Kasumi-1 (cell line): ENCODE measurements at regions not wholly inside any gene's neighbourhood (a gene's known extent, or its start where the extent isn't known, plus 50 kb on each side); places are given as distances from the start of the nearest gene placed in this dataset.
"Not testable (repeated sequence)": the region's sequence is repeated elsewhere in the genome, so short reads cannot be mapped to it uniquely, and the experiment has no call there.

Experiments used
- DNase-seq, 2 experiments: peaks; one replicate each; lab custom pipeline; 2025; lab: John Stamatoyannopoulos, UW

DNA sequence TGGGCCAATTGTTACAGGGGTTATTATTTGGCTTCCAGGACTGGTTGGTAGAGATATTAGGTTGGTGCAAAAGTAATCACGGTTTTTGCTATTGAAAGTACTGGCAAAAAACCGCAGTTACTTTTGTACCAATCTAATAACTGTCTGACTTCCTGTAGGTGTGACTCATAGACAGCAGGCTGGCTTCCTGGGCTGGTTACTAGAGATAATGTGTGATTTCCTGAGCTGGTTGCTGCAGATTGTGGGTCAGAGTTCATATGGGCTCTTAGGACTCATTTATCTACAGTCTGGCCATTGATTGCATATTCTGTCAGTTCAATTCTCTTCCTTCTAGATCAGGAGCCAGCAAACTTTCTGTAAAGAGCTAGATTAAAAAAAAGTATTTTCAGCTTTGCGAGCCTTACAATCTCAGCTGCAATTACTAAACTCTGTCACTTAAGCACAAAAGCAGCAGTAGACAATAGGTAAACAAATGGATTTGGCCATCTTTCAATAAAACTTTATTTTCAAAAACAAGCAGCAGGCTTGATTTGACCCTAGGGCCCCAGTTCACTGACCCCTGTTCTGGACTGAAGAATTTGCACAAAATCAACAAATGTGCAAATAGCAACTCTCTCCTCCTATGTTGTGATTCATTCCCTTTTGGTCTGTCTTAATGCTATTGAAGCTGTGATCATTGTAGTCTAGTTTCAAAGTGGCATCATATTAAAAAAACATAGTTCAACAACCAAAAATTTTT, 50.8 kb upstream of the BOD1L1 start:
- peak in 1 of 2 experiments; percentile 13 for DNase-seq

DNA sequence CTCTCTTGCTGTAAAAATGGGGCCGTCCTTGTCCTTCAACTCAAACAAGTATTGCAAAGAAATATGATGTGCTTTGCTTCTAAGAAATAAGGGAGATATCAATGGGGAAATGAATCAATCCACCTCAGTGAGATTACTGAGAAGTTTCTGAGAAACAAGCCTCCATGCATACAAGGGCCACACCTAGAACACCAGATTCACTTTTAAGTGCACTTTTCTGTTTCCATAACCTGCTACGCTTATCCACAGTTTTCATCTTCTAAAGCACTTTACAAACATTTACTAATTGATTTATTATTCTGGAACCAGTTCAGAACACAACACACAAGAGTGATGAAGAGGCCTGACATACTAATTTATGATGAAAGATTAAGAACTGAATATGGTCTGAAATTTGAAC, 54.0 kb upstream of the BOD1L1 start:
- no peak for DNase-seq

DNA sequence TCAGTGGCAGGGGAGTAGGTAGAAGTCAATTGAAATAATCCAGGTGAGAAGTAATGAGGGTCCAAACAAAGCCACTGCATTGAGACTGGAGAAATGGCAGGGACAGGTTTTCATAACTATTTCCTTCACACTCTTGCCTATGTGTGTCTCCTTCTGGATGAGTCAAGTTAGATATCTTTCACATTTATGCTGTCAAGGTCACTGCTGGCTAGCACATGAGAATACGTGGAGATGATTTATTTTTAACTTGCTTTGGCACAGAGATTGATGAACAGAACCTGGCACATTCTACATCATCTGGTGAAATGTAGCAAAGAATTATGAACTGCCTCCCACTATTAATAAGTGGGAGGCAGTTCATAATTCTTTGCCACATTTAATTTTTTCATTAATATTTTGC, 66.7 kb upstream of the BOD1L1 start:
- DNase-seq, result no peak

DNA sequence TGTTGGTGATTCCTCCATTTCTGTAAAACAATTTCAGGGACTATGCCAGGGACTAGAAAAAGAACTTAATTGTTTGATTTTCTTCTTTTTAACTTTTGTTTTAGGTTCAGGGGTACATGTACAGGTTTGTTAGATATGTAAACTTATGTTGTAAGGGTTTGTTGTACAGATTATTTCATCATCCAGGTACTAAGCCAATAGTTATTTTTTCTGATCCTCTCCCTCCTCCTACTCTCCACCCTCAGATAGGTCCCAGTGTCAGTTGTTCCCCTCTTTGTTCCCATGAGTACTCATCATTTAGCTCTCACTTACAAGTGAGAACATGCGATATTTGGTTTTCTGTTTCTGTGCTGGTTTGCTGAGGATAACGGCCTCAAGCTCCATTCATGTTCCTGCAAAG, 70.8 kb upstream of the BOD1L1 start:
- no peak for DNase-seq

DNA sequence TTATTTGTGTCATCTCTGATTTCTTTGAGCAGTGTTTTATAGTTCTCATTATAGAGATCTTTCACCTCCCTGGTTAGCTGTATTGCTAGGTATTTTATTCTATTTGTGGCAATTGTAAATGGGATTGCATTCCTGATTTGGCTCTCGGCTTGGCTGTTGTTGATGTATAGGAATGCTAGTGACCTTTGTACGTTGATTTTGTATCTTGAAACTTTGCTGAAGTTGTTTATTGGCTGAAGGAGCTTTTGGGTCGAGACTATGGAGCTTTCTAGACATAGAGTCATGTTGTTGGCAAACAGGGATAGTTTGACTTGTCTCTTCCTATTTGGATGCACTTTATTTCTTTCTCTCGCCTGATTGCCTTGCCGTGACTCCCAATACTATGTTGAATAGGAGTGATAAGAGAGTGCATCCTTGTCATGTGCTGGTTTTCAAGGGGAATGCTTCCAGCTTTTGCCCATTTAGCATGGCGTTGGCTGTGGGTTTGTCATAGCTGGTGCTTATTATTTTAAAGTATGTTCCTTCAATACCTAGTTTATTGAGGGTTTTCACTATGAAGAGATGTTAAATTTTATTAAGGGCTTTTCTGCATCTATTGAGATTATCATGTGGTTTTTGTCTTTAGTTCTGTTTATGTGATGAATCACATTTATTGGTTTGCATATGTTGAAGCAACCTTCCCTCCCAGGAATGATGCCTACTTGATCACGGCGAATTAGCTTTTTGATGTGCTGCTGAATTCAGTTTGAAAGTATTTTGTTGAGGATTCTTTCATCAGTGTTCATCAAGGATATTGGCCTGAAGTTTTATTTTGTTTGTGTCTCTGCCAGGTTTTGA, 72.7 kb upstream of the BOD1L1 start:
- DNase-seq, result no peak

DNA sequence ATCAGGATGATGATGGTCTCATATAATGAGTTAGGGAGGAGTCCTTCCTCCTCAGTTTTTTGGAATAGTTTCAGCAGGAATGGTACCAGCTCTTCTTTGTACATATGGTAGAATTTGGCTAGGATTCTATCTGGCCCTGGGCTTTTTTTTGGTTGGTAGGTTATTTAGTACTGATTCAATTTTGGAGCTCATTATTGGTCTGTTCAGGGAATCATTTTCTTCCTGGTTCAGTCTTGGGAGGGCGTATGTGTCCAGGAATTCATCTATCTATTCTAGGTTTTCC, 73.3 kb upstream of the BOD1L1 start:
- DNase-seq, result not testable (repeated sequence)

DNA sequence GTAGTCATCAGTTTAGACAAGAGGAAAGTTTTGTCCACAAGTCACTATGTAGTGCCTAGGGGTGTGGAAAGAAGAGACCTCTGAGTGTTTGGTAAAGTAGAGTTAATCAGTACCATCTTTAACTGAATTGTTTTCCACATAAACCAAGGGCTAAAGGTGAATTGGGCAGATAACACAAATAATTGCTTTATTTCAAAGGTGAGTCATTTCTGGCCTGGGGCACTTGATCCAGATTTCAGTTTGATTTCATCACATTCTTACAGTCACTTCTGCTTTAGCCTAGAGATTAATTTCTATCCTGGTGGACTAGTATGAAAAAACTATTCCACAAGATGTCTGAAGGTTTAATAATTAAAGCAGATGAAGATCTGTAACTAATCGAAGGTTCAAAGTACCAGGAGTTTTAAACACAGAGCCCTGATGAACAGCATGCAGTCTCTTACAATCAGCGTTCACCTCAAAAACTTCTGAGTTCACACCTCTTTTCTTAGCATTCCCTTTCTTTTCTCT, 74.5 kb upstream of the BOD1L1 start:
- DNase-seq, result no peak

DNA sequence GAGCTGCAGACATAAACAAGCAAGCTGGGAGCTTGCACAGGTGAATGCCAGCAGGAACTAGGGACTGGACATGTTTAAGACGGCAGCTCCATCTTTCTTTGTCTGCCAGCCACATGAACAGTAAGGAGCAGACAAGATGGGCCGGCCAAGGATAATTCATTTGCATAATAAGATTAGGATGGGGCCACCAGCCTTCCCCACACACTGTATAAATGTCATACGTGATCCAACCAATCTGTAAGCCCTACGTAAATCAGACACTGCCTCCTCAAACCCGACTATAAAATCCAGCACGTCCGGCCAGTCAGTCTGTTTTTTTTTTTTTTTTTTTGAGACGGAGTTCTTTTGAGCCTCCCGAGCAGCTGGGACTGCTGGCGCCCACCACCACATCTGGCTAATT, 75.6 kb upstream of the BOD1L1 start:
- DNase-seq, result no peak

DNA sequence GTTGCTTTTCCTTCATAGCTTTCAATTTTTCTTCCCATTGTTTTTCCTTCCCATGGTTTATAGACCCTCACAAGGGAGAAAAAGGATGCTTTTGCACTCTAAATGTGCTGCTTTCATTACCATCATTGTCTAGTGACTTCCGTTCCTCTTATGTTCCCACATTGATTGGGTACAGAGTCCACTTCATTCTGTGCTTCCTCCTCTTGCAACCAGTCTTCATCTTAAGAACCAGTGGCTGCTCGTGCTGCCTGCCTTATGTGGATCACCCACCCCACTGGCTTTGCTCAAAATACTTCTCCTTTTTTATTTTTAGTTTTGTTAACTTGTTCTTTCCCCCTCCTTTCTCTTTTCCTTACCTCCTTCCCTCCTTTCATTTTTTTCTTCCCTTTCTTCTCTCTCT, 76.5 kb upstream of the BOD1L1 start:
- peak; percentile 59 to 67 for DNase-seq

DNA sequence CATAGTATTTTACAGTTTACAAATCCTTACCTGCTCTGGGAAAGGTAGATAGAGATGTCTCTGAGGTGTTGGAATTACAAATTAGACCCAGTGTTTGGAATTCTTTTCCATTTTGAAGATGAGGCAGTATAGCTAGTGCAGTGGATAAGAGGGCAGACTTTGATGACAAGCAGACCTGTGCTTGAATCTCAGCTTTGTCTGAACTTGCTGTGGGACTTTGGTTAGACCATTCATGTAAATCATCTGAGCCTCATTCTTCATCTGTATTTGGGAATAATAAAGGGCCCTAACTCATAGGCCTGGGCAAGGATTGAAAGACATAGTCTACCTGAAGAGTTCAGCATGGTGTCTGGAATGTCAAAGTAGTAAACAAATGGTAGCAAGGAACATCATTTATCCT, 77.2 kb upstream of the BOD1L1 start:
- no peak for DNase-seq

DNA sequence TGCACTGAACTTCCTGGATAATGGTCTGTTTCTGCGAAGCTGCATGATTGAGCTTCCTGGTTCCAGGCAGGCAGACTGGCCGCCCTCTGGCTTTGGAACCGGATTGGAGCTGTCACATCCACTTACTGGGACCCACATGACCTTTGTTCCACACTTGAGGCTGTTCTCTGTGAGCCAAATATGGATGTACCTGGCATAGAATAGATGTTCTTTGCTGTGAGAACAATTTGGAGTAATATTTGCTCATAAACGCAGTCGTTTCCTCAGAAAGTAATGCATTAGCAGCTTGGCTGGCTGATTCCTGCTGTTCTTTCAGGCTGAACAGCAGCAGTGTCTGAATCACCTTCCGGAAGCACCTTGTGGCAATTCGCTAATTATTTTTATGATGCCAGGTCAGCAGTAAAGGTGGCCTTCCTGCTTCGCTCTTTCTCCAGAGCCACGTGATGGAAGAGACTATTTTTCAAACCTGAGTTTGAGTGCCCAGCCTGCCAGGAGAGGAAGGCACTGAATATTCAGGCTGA, 78.1 kb upstream of the BOD1L1 start:
- no peak for DNase-seq

DNA sequence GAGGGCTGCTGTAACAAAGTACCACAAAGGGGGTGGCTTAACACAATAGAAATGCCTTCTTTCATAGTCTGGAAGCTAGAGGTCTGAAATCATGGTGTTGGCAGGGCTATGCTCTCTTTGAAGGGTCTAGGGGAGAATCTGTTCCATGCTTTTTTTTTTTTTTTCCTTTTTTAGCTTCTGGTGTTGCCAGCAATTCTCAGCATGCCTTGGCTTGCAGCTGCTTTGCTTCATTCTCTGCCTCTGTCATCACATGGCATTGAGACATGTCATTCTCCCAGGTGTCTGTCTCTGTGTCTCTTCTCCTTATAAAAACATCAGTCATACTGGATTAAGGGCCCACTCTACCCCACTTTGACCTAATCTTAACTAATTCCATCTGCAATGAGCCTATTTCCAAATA, 78.6 kb upstream of the BOD1L1 start:
- no peak for DNase-seq

DNA sequence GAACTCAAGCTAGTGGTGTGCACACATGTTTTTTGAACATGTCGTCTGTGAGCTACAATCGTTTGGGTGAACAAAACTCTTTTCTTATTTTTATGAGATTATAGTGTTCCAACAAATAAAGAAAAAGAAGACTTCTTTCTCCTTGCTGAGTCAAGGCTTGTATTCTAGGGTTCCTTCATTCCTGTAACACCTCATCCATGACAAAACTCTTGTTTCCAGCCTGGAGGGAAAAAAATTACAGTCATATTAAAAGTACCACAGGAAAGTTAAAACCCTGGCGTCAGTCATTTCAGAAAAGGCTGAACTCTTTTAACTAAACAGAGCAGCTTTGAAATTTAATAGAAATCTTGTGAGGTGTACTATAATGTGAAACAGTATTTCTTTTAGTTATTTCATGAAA, 79.2 kb upstream of the BOD1L1 start:
- DNase-seq, result no peak

DNA sequence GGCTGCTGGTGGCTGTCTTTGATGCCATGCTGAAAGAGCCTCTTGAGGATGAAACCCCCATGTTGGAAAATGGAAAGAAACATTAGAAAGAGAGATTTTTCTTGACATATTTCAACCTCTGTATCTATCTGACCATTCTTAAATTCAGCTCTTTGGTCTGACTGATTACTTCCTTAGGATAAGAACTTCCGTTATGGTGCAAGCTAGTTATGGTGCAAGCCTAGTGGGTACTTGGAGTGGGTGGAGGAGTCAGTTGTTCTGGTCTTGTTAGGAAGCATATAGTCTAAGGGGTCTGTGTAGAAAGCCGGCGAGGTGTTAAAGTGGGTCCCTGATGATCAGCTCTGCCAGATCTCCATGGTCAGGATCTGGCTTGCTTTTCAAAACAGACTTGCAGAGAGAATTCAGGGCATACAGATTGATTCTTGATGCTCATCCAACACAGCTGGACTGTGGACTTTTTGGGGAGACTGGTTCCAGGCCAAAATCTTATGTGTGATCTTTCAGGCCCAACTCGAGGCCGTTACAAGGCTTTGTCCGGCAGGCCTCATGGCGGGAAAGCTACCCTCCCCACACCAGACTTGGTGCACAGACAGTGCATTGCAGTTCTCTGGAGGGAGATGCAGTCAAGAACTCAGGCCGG, 82.8 kb upstream of the BOD1L1 start:
- no peak for DNase-seq

DNA sequence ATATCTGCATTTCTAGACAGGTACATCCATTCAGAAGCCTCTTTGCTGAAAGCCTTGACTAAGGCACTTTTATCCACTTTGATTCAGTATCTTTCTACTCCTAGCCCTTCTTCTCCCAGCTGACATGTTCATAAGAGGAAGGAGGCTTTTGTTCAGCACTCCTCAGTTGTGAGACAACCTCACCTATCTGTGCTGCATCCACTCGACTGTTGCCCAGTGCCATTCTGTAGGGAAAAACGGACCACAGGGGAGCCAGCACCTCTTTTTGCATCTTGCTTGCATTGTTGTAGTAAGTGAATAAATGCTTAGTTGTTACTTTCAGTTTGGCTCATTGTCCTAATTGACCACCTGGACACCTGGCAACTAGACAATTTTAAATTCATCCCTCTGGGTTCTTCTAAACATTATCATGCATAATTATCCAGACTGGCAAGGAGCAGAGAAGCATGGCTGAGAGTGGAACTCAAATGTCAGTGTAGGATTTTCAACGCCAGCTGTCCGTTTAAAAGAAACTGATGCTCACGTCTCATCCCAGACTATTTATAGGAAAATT, 83.8 kb upstream of the BOD1L1 start:
- DNase-seq, result no peak

DNA sequence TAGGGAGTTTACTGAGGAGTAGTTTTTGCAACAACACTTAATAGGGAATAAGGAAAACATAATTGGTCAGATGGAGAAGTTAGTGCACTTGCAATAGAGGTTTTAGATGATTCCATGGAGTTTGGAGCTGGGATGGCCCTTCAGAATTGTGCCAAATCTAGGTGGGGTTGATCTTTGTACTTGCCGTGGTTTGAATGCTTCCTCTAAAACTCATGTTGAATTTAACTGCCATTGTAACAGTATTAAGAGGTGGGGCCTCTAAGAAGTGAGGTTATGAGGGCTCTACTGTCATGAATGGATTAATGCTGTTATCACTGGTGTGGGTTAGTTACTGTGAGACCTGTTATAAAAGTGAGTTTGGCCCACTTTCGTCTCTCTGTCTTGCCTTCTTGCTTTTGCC, 94.4 kb upstream of the BOD1L1 start:
- DNase-seq, result no peak

DNA sequence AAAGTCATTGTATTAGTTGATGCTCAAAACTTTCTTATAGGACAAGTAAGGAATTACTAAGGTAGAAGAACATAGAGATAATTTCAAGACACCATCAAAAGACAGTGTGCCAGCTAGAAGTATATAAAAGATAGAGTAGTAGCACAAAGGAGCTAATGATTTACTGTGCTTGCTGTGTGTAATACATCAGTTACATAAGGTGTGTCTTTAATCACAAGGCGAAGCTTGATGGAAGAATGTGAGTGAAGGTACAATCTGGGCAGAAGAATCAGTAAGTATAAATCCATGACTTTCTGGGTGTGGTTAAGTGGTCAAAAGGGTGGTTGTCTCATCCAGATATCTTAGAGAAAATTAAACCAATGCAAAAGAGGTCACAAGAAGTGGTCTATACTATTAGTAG, 95.1 kb upstream of the BOD1L1 start:
- DNase-seq, result no peak

DNA sequence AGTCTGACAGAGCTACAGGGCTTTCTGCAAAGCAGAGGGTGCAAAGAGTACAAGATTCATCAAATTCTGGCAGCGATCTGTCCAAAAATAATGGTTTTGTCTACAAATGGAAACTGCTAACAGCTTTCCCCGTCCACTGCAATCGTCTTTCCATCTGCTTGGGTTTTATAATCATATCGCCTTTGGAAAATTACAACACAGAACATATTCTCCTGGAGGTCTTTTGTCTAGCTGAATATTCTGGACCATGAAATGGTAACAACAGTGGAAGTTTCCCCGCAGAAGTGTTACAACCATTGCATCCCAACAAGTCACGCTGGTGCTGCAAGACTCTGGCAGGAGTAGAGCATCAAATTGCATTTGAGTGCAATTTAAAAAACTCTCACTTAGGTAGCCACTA, 101.2 kb upstream of the BOD1L1 start:
- no peak for DNase-seq

DNA sequence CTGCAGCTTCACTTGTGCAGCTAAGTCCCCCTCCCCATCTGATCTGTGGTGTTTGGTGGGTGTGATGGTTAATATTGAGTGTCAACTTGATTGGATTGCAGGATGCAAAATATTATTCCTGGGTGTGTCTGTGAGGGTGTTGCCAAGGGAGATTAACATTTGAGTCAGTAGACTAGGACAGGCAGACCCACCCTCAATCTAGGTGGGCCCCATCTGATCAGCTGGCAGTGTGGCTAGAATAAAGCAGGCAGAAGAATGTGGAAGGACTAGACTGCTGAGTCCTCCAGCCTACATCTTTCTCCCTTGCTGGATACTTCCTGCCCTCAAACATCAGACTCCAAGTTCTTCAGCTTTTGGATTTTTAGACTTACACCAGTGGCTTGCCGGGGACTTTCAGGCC, 103.5 kb upstream of the BOD1L1 start:
- no peak for DNase-seq

DNA sequence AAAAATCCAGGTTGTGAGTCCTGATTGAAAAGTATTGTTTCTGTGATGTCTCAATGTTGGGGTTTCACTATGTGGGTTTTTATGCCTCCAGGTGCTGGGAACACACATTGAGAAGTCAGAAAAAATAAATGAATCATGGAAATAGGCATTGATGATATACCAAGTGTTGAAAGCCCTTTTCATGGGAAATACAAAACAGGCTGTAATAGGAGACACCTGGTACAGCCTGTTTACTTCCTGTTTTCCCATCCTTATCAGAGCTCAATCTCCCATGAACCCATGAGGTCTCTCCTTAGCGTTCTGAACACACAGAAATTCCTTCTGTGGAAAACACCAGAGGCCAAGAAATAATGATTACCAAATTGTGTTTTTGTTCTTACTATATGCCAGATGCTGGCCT, 106.3 kb upstream of the BOD1L1 start:
- no peak for DNase-seq

DNA sequence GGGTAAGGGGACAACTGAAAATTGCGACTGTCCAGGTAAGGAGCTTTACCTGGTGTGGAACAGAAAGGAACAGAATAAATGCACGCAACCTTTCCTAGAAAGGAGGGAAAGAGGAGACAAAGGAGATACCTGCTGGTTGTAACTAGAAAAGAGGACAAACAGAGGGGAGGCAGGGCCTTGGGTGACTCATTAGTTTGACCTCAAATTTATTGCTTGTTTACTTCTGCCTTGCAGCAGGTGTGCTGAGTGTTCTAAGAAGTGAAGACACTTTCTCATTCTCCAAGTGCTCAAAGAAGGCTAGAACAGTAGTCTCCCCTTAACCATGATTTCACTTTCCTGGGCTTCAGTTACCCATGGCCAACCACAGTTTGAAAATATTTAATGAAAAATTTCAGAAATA, 123.1 kb upstream of the BOD1L1 start:
- DNase-seq, result no peak

DNA sequence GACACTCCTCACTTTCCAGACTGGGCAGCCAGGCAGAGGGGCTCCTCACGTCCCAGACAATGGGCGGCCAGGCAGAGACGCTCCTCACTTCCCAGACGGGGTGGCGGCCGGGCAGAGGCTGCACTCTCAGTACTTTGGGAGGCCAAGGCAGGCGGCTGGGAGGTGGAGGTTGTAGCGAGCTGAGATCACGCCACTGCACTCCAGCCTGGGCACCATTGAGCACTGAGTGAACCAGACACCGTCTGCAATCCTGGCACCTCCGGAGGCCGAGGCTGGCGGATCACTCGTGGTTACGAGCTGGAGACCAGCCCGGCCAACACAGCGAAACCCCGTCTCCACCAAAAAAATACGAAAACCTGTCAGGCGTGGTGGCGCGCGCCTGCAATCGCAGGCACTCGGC, 134.1 kb upstream of the BOD1L1 start:
- not testable (repeated sequence) for DNase-seq

DNA sequence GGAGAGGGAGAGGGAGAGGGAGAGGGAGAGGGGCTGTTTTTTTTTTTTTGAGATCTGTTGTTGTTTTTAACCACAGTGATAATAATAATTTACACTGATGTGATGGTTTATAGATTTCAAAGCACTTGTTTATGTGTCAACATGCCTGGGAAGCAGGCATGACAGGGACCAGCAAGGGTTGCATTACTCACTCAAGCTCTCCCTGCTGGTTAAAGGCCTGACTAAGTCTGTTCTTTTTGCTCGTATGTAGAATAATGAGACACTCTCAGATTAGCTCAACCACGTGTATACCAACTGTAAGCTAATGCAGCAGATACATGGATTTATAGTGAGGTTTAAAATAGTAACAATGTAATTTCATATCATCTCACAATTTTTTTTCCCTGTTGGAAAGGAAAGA, 134.6 kb upstream of the BOD1L1 start:
- DNase-seq, result no peak
